ENCODE measurements at regions not wholly inside any gene's neighbourhood (a gene's known extent, or its start where the extent isn't known, plus 50 kb on each side); places are given as distances from the start of the nearest gene placed in this dataset.

GRCh38 chr1:192512426-192513162, 63.0 kb upstream of the RGS1 start:
- TF ChIP-seq CHD1 (IDR thresholded peaks at IDR 0.05; ENCODE audit: low read depth, low read length) (no peak), TAF1 (IDR thresholded peaks at IDR 0.05; ENCODE audit: borderline replicate concordance, low read depth, low read length) (no peak), CTCF (IDR thresholded peaks at IDR 0.05 in 2 of 3, conservative IDR thresholded peaks at IDR 0.05 in 1 of 3; ENCODE audit: control insufficient read depth in 2 of 3, extremely low read depth in 1 of 3, insufficient read depth in 1 of 3, low read depth in 3 of 3, low read length in 3 of 3) (no peak), BMI1 (IDR thresholded peaks at IDR 0.05; ENCODE audit: borderline replicate concordance) (no peak), HSF1 (IDR thresholded peaks at IDR 0.05; ENCODE audit: low read depth, low read length) (no peak), POLR2AphosphoS5 (IDR thresholded peaks at IDR 0.05; ENCODE audit: low read length) (no peak), EZH2 (IDR thresholded peaks at IDR 0.05; ENCODE audit: borderline replicate concordance, control insufficient read depth, low read depth, low read length) (no peak)
- TF ChIP-seq, protein P1, sequence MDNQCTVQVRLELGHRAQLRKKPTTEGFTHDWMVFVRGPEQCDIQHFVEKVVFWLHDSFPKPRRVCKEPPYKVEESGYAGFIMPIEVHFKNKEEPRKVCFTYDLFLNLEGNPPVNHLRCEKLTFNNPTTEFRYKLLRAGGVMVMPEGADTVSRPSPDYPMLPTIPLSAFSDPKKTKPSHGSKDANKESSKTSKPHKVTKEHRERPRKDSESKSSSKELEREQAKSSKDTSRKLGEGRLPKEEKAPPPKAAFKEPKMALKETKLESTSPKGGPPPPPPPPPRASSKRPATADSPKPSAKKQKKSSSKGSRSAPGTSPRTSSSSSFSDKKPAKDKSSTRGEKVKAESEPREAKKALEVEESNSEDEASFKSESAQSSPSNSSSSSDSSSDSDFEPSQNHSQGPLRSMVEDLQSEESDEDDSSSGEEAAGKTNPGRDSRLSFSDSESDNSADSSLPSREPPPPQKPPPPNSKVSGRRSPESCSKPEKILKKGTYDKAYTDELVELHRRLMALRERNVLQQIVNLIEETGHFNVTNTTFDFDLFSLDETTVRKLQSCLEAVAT (IDR thresholded peaks at IDR 0.05), result no peak
